ENCODE measurements at regions not wholly inside any gene's neighbourhood (a gene's known extent, or its start where the extent isn't known, plus 50 kb on each side); places are given as distances from the start of the nearest gene placed in this dataset.

GRCh38 chr1:87981810-87982209 is 653.1 kb downstream of the LMO4 start:
- ATAC-seq = no peak
- TF ChIP-seq ZNF565 (CRISPR knock-in tag; conservative IDR thresholded peaks at IDR 0.05; ENCODE audit: low read depth) (no peak), PPARA (CRISPR knock-in tag; IDR thresholded peaks at IDR 0.05; ENCODE audit: borderline replicate concordance) (no peak), ZNF8 (CRISPR knock-in tag; IDR thresholded peaks at IDR 0.05) (no peak), TCF4 (CRISPR knock-in tag; IDR thresholded peaks at IDR 0.05; ENCODE audit: borderline replicate concordance) (no peak), ZNF70 (CRISPR knock-in tag; IDR thresholded peaks at IDR 0.05) (no peak), OSR1 (CRISPR knock-in tag; IDR thresholded peaks at IDR 0.05) (no peak), ZFP3 (CRISPR knock-in tag; IDR thresholded peaks at IDR 0.05) (no peak), SNAI2 (CRISPR knock-in tag; IDR thresholded peaks at IDR 0.05) (no peak), ZFP30 (CRISPR knock-in tag; IDR thresholded peaks at IDR 0.05) (no peak), TOX (CRISPR knock-in tag; IDR thresholded peaks at IDR 0.05; ENCODE audit: borderline replicate concordance) (no peak), POU6F1 (CRISPR knock-in tag; IDR thresholded peaks at IDR 0.05; ENCODE audit: borderline replicate concordance, low read depth) (no peak), ARNTL (CRISPR knock-in tag; IDR thresholded peaks at IDR 0.05; ENCODE audit: borderline replicate concordance, low read depth) (no peak), ESRRG (CRISPR knock-in tag; IDR thresholded peaks at IDR 0.05) (no peak), ZC3H10 (CRISPR knock-in tag; IDR thresholded peaks at IDR 0.05) (no peak), ISL1 (CRISPR knock-in tag; IDR thresholded peaks at IDR 0.05) (no peak)
- TF ChIP-seq, protein P1, sequence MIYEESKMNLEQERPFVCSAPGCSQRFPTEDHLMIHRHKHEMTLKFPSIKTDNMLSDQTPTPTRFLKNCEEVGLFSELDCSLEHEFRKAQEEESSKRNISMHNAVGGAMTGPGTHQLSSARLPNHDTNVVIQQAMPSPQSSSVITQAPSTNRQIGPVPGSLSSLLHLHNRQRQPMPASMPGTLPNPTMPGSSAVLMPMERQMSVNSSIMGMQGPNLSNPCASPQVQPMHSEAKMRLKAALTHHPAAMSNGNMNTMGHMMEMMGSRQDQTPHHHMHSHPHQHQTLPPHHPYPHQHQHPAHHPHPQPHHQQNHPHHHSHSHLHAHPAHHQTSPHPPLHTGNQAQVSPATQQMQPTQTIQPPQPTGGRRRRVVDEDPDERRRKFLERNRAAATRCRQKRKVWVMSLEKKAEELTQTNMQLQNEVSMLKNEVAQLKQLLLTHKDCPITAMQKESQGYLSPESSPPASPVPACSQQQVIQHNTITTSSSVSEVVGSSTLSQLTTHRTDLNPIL (CRISPR knock-in tag; IDR thresholded peaks at IDR 0.05; ENCODE audit: low read depth) = no peak
- TF ChIP-seq, protein P2, sequence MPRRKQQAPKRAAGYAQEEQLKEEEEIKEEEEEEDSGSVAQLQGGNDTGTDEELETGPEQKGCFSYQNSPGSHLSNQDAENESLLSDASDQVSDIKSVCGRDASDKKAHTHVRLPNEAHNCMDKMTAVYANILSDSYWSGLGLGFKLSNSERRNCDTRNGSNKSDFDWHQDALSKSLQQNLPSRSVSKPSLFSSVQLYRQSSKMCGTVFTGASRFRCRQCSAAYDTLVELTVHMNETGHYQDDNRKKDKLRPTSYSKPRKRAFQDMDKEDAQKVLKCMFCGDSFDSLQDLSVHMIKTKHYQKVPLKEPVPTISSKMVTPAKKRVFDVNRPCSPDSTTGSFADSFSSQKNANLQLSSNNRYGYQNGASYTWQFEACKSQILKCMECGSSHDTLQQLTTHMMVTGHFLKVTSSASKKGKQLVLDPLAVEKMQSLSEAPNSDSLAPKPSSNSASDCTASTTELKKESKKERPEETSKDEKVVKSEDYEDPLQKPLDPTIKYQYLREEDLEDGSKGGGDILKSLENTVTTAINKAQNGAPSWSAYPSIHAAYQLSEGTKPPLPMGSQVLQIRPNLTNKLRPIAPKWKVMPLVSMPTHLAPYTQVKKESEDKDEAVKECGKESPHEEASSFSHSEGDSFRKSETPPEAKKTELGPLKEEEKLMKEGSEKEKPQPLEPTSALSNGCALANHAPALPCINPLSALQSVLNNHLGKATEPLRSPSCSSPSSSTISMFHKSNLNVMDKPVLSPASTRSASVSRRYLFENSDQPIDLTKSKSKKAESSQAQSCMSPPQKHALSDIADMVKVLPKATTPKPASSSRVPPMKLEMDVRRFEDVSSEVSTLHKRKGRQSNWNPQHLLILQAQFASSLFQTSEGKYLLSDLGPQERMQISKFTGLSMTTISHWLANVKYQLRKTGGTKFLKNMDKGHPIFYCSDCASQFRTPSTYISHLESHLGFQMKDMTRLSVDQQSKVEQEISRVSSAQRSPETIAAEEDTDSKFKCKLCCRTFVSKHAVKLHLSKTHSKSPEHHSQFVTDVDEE (CRISPR knock-in tag; IDR thresholded peaks at IDR 0.05) = no peak

DNA sequence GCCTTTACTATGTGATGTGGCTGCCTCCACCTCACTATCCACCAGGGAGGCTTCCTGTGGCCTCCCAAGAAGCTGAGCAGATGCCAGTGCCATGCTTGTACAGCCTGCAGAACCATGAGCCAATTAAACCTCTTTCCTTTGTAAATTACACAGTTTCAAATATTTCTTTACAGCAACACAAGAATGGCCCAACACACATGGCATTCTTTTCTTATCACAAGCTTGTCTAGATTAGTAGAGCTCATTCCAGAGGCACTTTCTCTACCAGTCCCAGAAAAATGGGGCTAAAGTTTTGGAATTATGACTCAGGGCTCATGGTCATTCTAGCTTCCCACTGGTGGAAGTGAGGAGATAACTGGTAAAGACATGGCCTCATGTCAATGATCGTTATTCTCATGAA is 655.2 kb downstream of the LMO4 start:
- TF ChIP-seq ESRRG (CRISPR knock-in tag; IDR thresholded peaks at IDR 0.05) (no peak), ISL1 (CRISPR knock-in tag; IDR thresholded peaks at IDR 0.05) (no peak), ZFP30 (CRISPR knock-in tag; IDR thresholded peaks at IDR 0.05) (no peak), BACH2 (CRISPR knock-in tag; IDR thresholded peaks at IDR 0.05; ENCODE audit: borderline replicate concordance) (no peak), RARB (CRISPR knock-in tag; IDR thresholded peaks at IDR 0.05) (no peak), ZNF565 (CRISPR knock-in tag; conservative IDR thresholded peaks at IDR 0.05; ENCODE audit: low read depth) (no peak), SNAI2 (CRISPR knock-in tag; IDR thresholded peaks at IDR 0.05) (no peak), CSDC2 (CRISPR knock-in tag; IDR thresholded peaks at IDR 0.05) (no peak), ARNTL (CRISPR knock-in tag; IDR thresholded peaks at IDR 0.05; ENCODE audit: borderline replicate concordance, low read depth) (no peak), TCF4 (CRISPR knock-in tag; IDR thresholded peaks at IDR 0.05; ENCODE audit: borderline replicate concordance) (no peak), ZNF70 (CRISPR knock-in tag; IDR thresholded peaks at IDR 0.05) (no peak), POU6F1 (CRISPR knock-in tag; IDR thresholded peaks at IDR 0.05; ENCODE audit: borderline replicate concordance, low read depth) (no peak), PPARA (CRISPR knock-in tag; IDR thresholded peaks at IDR 0.05; ENCODE audit: borderline replicate concordance) (no peak), GLIS3 (CRISPR knock-in tag; IDR thresholded peaks at IDR 0.05) (no peak), ZNF8 (CRISPR knock-in tag; IDR thresholded peaks at IDR 0.05) (no peak)
- TF ChIP-seq, protein P2 (CRISPR knock-in tag; IDR thresholded peaks at IDR 0.05) = no peak
- TF ChIP-seq, protein P1 (CRISPR knock-in tag; IDR thresholded peaks at IDR 0.05; ENCODE audit: low read depth) = no peak
- TF ChIP-seq, protein P3, sequence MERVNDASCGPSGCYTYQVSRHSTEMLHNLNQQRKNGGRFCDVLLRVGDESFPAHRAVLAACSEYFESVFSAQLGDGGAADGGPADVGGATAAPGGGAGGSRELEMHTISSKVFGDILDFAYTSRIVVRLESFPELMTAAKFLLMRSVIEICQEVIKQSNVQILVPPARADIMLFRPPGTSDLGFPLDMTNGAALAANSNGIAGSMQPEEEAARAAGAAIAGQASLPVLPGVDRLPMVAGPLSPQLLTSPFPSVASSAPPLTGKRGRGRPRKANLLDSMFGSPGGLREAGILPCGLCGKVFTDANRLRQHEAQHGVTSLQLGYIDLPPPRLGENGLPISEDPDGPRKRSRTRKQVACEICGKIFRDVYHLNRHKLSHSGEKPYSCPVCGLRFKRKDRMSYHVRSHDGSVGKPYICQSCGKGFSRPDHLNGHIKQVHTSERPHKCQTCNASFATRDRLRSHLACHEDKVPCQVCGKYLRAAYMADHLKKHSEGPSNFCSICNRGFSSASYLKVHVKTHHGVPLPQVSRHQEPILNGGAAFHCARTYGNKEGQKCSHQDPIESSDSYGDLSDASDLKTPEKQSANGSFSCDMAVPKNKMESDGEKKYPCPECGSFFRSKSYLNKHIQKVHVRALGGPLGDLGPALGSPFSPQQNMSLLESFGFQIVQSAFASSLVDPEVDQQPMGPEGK (CRISPR knock-in tag; IDR thresholded peaks at IDR 0.05; ENCODE audit: borderline replicate concordance) = no peak
- no peak for ATAC-seq
